ENCODE measurements at regions not wholly inside any gene's neighbourhood (a gene's known extent, or its start where the extent isn't known, plus 50 kb on each side); places are given as distances from the start of the nearest gene placed in this dataset.
"Not testable (repeated sequence)": the region's sequence is repeated elsewhere in the genome, so short reads cannot be mapped to it uniquely, and the experiment has no call there.

DNA sequence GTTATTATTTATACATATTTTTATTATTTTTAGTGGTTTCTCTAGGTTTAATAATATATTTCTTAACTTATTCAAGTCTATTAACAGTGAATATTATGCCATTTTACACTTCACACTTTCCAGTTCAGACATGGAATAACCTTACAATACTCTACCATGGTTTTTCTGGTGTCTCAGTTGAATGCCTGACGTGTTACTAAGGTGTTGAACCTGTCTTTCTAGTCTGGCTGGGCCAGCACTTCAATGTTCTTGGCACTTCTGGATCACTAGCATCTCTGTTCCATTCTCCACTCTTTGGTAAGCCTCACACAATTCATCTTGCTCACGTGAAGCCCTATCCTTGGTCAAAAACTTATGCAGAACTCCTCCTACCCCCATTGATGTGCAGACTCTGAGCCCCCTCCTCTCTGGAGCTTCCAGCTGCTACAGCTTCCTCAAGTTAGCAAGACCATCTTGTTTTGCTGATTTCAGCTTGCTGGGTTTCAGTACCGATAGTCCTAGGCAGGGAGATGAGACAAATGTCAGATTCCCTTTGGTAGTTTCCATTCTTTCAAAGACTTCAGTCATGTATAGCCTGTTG, 243.1 kb downstream of the FBXO4 start:
- H3K36me3 Mint-ChIP-seq: peaks cover 4% of the 10 kb centered on the region; the same call in 1 of the 2 replicates
- no peaks in the 10 kb centered on the region for H3K27me3 Mint-ChIP-seq (ENCODE audit: low read depth)
- TF ChIP-seq PRRX2 (CRISPR knock-in tag; IDR thresholded peaks at IDR 0.05) (no peak), USF2 (CRISPR knock-in tag; IDR thresholded peaks at IDR 0.05) (0 out of 2 replicates have a peak, but pooled peaks have one; percentile 33)
- DNase-seq (ENCODE audit: low spot score): peak; percentile 12
- H3K4me1 Mint-ChIP-seq: peaks cover 16% of the 10 kb centered on the region
- no peak overlapping the region for H3K27ac Mint-ChIP-seq
- H3K4me3 Mint-ChIP-seq: no peak overlapping the region
- peaks cover 7% of the 10 kb centered on the region for H3K9me3 Mint-ChIP-seq
- ChIA-PET CTCF (no interaction called here), POLR2A (no interaction called here)
- ATAC-seq: peak; percentile 92

DNA sequence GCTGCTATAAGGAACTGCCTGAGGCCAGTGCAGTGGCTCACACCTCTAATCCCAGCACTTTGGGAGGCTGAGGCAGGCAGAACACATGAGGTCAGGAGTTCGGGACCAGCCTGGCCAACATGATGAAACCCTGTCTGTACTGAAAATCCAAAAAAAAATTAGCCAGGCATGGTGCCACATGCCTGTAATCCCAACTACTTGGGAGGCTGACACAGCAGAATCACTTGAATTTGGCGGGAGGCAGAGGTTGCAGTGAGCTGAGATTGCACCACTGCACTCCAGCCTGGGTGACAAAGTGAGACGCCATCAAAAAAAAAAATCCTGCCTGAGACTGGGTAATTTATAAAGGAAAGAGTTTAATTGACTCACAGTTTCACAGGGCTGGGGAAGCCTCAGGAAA, 247.1 kb upstream of the GHR start:
- H3K4me1 Mint-ChIP-seq; ATAC-seq; H3K4me3 Mint-ChIP-seq; DNase-seq (ENCODE audit: low spot score); H3K27me3 Mint-ChIP-seq (ENCODE audit: low read depth); H3K27ac Mint-ChIP-seq; CTCF ChIA-PET: not testable (repeated sequence)
- POLR2A ChIA-PET: interaction anchor here (0.6 kb wide), 1 partner anchor 139 kb away, joined by 4 read pairs; no protein-coding TSS in a partner anchor
- peaks cover 44% of the 10 kb centered on the region for H3K9me3 Mint-ChIP-seq
- peaks cover 31% of the 10 kb centered on the region for H3K36me3 Mint-ChIP-seq

- CTCF ChIA-PET; ATAC-seq; H3K4me3 Mint-ChIP-seq; DNase-seq (ENCODE audit: low spot score); H3K4me1 Mint-ChIP-seq; H3K27ac Mint-ChIP-seq; H3K27me3 Mint-ChIP-seq (ENCODE audit: low read depth); POLR2A ChIA-PET: not testable (repeated sequence)
- H3K9me3 Mint-ChIP-seq: peaks cover 32% of the 10 kb centered on the region
- H3K36me3 Mint-ChIP-seq: peaks cover 27% of the 10 kb centered on the region
Measured at GRCh38 chr5:42179843-42180242, 243.4 kb upstream of the GHR start.

DNA sequence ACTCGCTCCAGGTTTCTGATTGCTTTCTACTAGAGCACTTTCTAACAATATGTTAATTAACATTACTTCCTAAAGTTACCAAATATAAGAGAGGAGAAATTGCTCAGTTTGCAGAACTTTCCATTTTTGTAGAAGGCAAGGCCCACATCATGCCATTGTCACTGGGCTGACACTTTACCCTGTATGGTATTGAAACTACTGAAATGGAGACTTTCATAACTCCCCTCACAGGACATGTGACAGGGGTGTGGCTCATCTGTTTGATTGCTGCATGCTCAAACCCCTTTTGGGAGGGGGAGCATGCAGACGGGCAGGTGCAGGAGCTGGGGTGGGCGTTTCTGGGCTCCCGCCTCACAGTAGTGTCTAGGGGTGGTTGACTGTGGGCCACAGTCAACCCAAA, 206.3 kb upstream of the GHR start:
- Mint-ChIP-seq H3K27me3 (ENCODE audit: low read depth) (no peaks in the 10 kb centered on the region), H3K36me3 (no peaks in the 10 kb centered on the region), H3K4me3 (no peak overlapping the region), H3K4me1 (no peaks in the 10 kb centered on the region), H3K9me3 (no peaks in the 10 kb centered on the region; the same call in 1 of the 2 replicates), H3K27ac (no peak overlapping the region)
- TF ChIP-seq, protein P1, sequence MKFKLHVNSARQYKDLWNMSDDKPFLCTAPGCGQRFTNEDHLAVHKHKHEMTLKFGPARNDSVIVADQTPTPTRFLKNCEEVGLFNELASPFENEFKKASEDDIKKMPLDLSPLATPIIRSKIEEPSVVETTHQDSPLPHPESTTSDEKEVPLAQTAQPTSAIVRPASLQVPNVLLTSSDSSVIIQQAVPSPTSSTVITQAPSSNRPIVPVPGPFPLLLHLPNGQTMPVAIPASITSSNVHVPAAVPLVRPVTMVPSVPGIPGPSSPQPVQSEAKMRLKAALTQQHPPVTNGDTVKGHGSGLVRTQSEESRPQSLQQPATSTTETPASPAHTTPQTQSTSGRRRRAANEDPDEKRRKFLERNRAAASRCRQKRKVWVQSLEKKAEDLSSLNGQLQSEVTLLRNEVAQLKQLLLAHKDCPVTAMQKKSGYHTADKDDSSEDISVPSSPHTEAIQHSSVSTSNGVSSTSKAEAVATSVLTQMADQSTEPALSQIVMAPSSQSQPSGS (CRISPR knock-in tag; IDR thresholded peaks at IDR 0.05; ENCODE audit: borderline replicate concordance, low read depth): no peak
- TF ChIP-seq ZMAT4 (CRISPR knock-in tag; IDR thresholded peaks at IDR 0.05) (no peak), GABPB1 (CRISPR knock-in tag; IDR thresholded peaks at IDR 0.05) (no peak), FOXP1 (CRISPR knock-in tag; IDR thresholded peaks at IDR 0.05; ENCODE audit: borderline replicate concordance) (no peak), CREM (CRISPR knock-in tag; IDR thresholded peaks at IDR 0.05) (no peak), CTCF (IDR thresholded peaks at IDR 0.05) (no peak), ARID4B (CRISPR knock-in tag; IDR thresholded peaks at IDR 0.05; ENCODE audit: borderline replicate concordance) (no peak), OVOL2 (CRISPR knock-in tag; IDR thresholded peaks at IDR 0.05; ENCODE audit: borderline replicate concordance) (no peak)
- TF ChIP-seq, protein P2, sequence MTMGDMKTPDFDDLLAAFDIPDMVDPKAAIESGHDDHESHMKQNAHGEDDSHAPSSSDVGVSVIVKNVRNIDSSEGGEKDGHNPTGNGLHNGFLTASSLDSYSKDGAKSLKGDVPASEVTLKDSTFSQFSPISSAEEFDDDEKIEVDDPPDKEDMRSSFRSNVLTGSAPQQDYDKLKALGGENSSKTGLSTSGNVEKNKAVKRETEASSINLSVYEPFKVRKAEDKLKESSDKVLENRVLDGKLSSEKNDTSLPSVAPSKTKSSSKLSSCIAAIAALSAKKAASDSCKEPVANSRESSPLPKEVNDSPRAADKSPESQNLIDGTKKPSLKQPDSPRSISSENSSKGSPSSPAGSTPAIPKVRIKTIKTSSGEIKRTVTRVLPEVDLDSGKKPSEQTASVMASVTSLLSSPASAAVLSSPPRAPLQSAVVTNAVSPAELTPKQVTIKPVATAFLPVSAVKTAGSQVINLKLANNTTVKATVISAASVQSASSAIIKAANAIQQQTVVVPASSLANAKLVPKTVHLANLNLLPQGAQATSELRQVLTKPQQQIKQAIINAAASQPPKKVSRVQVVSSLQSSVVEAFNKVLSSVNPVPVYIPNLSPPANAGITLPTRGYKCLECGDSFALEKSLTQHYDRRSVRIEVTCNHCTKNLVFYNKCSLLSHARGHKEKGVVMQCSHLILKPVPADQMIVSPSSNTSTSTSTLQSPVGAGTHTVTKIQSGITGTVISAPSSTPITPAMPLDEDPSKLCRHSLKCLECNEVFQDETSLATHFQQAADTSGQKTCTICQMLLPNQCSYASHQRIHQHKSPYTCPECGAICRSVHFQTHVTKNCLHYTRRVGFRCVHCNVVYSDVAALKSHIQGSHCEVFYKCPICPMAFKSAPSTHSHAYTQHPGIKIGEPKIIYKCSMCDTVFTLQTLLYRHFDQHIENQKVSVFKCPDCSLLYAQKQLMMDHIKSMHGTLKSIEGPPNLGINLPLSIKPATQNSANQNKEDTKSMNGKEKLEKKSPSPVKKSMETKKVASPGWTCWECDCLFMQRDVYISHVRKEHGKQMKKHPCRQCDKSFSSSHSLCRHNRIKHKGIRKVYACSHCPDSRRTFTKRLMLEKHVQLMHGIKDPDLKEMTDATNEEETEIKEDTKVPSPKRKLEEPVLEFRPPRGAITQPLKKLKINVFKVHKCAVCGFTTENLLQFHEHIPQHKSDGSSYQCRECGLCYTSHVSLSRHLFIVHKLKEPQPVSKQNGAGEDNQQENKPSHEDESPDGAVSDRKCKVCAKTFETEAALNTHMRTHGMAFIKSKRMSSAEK (CRISPR knock-in tag; IDR thresholded peaks at IDR 0.05; ENCODE audit: borderline replicate concordance): no peak
- ChIA-PET POLR2A (no interaction called here), CTCF (no interaction called here)
- DNase-seq (ENCODE audit: low spot score): no peak
- no peak for ATAC-seq
